ENCODE measurements at regions not wholly inside any gene's neighbourhood (a gene's known extent, or its start where the extent isn't known, plus 50 kb on each side); places are given as distances from the start of the nearest gene placed in this dataset.

DNA sequence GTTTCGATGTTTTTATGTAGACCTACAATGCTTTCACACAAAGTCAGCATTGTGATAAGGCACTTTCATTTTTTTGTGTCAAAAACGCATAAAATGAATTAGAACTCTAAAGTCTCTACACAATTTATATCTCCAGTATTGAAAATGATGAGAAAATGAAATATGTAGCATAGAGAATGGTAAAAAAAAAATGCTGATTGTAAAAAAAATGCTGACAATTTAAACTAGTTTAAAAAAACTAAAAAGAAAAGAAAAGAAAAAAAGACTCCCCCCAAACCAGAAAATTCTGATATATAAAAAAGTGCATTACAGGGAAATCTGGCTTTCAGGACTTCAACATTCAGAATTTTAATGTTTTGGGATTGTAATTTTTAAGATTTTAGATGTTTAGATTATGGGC lies 148.1 kb downstream of the FZD1 start:
- no peak for TF ChIP-seq USF2 (IDR thresholded peaks at IDR 0.05; ENCODE audit: borderline replicate concordance, low read depth, low read length)
- TF ChIP-seq ZNF274 (IDR thresholded peaks at IDR 0.05; ENCODE audit: insufficient read depth, insufficient read length): no peak
- TF ChIP-seq, protein P1, sequence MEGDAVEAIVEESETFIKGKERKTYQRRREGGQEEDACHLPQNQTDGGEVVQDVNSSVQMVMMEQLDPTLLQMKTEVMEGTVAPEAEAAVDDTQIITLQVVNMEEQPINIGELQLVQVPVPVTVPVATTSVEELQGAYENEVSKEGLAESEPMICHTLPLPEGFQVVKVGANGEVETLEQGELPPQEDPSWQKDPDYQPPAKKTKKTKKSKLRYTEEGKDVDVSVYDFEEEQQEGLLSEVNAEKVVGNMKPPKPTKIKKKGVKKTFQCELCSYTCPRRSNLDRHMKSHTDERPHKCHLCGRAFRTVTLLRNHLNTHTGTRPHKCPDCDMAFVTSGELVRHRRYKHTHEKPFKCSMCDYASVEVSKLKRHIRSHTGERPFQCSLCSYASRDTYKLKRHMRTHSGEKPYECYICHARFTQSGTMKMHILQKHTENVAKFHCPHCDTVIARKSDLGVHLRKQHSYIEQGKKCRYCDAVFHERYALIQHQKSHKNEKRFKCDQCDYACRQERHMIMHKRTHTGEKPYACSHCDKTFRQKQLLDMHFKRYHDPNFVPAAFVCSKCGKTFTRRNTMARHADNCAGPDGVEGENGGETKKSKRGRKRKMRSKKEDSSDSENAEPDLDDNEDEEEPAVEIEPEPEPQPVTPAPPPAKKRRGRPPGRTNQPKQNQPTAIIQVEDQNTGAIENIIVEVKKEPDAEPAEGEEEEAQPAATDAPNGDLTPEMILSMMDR (IDR thresholded peaks at IDR 0.05 in 2 of 3, conservative IDR thresholded peaks at IDR 0.05 in 1 of 3; ENCODE audit: control insufficient read depth in 2 of 3, extremely low read depth in 1 of 3, insufficient read depth in 1 of 3, low read depth in 3 of 3, low read length in 3 of 3): no peak
- TF ChIP-seq POLR2AphosphoS5 (IDR thresholded peaks at IDR 0.05; ENCODE audit: low read length): no peak
- TF ChIP-seq CBFB (IDR thresholded peaks at IDR 0.05; ENCODE audit: low read depth): no peak
- TF ChIP-seq MTA3 (IDR thresholded peaks at IDR 0.05; ENCODE audit: borderline replicate concordance, low read length): no peak
- no peak for TF ChIP-seq DPF2 (IDR thresholded peaks at IDR 0.05)
- TF ChIP-seq BRCA1 (IDR thresholded peaks at IDR 0.05; ENCODE audit: low read depth, low read length): no peak
- no peak for TF ChIP-seq NFIC (IDR thresholded peaks at IDR 0.05; ENCODE audit: low read depth, low read length)
- TF ChIP-seq HDAC6 (IDR thresholded peaks at IDR 0.05; ENCODE audit: unreplicated experiment): no peak
- TF ChIP-seq EZH2 (IDR thresholded peaks at IDR 0.05; ENCODE audit: borderline replicate concordance, control insufficient read depth, low read depth, low read length): no peak
- no peak for TF ChIP-seq IKZF1 (conservative IDR thresholded peaks at IDR 0.05)
